WERI-Rb-1 (cell line): ENCODE measurements at regions not wholly inside any gene's neighbourhood (a gene's known extent, or its start where the extent isn't known, plus 50 kb on each side); places are given as distances from the start of the nearest gene placed in this dataset.

Source experiments
- DNase-seq: peaks from one replicate; pipeline ENCODE4 v3.0.0-alpha.2; 2020
- H3K27ac ChIP-seq: fragments of 250-450 bp; sonication (Bioruptor Pico); 2 replicates; pipeline ENCODE4 v1.5.1; 2020; ENCODE audit warnings: mild to moderate bottlenecking, moderate library complexity
- H3K27me3 ChIP-seq: fragments of 250-450 bp; sonication (Bioruptor Pico); 2 replicates; pipeline ENCODE4 v1.5.1; 2021; ENCODE audit warnings: mild to moderate bottlenecking, low read depth, moderate library complexity; ENCODE audit not compliant: insufficient read depth, severe bottlenecking
- H3K36me3 ChIP-seq: fragments of 250-450 bp; sonication (Bioruptor Pico); 2 replicates; pipeline ENCODE4 v1.5.1; 2020; ENCODE audit warnings: mild to moderate bottlenecking, moderate library complexity
- H3K4me3 ChIP-seq: 2 replicates; pipeline ENCODE4 v1.5.1; 2011; ENCODE audit warnings: low read depth, mild to moderate bottlenecking, control low read depth, low read length
- H3K9me3 ChIP-seq: fragments of 250-450 bp; sonication (Bioruptor Pico); 2 replicates; pipeline ENCODE4 v1.5.1; 2021; ENCODE audit warnings: mild to moderate bottlenecking, moderate library complexity; ENCODE audit not compliant: severe bottlenecking
- CTCF ChIP-seq: IDR thresholded peaks from 2 replicates; pipeline ENCODE4 v1.5.1; 2011; ENCODE audit warnings: low read depth, mild to moderate bottlenecking, control low read depth, inconsistent platforms, low read length

- no peak for DNase-seq
- Histone ChIP-seq H3K27me3 (no peaks in the 10 kb centered on the region), H3K36me3 (no peaks in the 10 kb centered on the region), H3K9me3 (no peaks in the 10 kb centered on the region), H3K27ac (no peak overlapping the region), H3K4me3 (no peak overlapping the region)
- no peak for TF ChIP-seq CTCF
Measured at GRCh38 chr3:1954632-1955031, 144.0 kb upstream of the CNTN4 start.

- H3K27ac ChIP-seq: no peak overlapping the region
Measured at GRCh38 chr3:1955170-1955569, 143.5 kb upstream of the CNTN4 start.

GRCh38 chr3:1955750-1956149 lies 142.9 kb upstream of the CNTN4 start:
- Histone ChIP-seq H3K27me3 (no peaks in the 10 kb centered on the region), H3K36me3 (no peaks in the 10 kb centered on the region), H3K27ac (no peak overlapping the region), H3K9me3 (no peaks in the 10 kb centered on the region), H3K4me3 (no peak overlapping the region)
- TF ChIP-seq CTCF: no peak
- DNase-seq: no peak

More at GRCh38 chr3:1955170-1955569, 143.5 kb upstream of the CNTN4 start:
- H3K27me3 ChIP-seq: no peaks in the 10 kb centered on the region
- no peaks in the 10 kb centered on the region for H3K36me3 ChIP-seq
- no peaks in the 10 kb centered on the region for H3K9me3 ChIP-seq
- no peak overlapping the region for H3K4me3 ChIP-seq
- no peak for DNase-seq
- TF ChIP-seq CTCF: no peak

GRCh38 chr3:1960506-1960905 lies 138.2 kb upstream of the CNTN4 start:
- Histone ChIP-seq H3K4me3 (no peak overlapping the region), H3K9me3 (no peaks in the 10 kb centered on the region), H3K27me3 (no peaks in the 10 kb centered on the region), H3K36me3 (no peaks in the 10 kb centered on the region), H3K27ac (no peak overlapping the region)
- TF ChIP-seq CTCF: no peak
- no peak for DNase-seq

- no peak for TF ChIP-seq CTCF
Measured at GRCh38 chr3:1962396-1963088, 136.1 kb upstream of the CNTN4 start.

GRCh38 chr3:1963896-1964295 lies 134.8 kb upstream of the CNTN4 start:
- H3K27me3 ChIP-seq: no peaks in the 10 kb centered on the region
- TF ChIP-seq CTCF: no peak
- no peaks in the 10 kb centered on the region for H3K36me3 ChIP-seq
- H3K27ac ChIP-seq: no peak overlapping the region
- DNase-seq: no peak
- H3K9me3 ChIP-seq: no peaks in the 10 kb centered on the region
- no peak overlapping the region for H3K4me3 ChIP-seq

More at GRCh38 chr3:1962396-1963088, 136.1 kb upstream of the CNTN4 start:
- H3K36me3 ChIP-seq: no peaks in the 10 kb centered on the region
- no peak for DNase-seq
- no peak overlapping the region for H3K27ac ChIP-seq
- no peaks in the 10 kb centered on the region for H3K9me3 ChIP-seq
- H3K4me3 ChIP-seq: no peak overlapping the region
- H3K27me3 ChIP-seq: no peaks in the 10 kb centered on the region
